Astrocyte of the cerebellum (primary cell): ENCODE measurements at regions not wholly inside any gene's neighbourhood (a gene's known extent, or its start where the extent isn't known, plus 50 kb on each side); places are given as distances from the start of the nearest gene placed in this dataset.

ENCODE experiments used
- DNase-seq: peaks from one replicate; pipeline ENCODE4 v3.0.0-alpha.2; 2011; ENCODE audit warnings: low read depth
- H3K4me3 ChIP-seq: 2 replicates; pipeline ENCODE4 v1.5.1; 2011; ENCODE audit warnings: mild to moderate bottlenecking, low read depth, low read length, moderate library complexity
- in situ Hi-C: cut with HindIII; loops from 2 replicates; pipeline ENCODE4 v1.10.0; 2017; ENCODE audit warnings: low sequenced_read_pairs
- TF ChIP-seq, protein P1 (sequence below): IDR thresholded peaks from 2 replicates; pipeline ENCODE4 v1.5.1; 2012; ENCODE audit warnings: low read length, low read depth, moderate library complexity, mild to moderate bottlenecking; ENCODE audit errors: missing control alignments

DNA sequence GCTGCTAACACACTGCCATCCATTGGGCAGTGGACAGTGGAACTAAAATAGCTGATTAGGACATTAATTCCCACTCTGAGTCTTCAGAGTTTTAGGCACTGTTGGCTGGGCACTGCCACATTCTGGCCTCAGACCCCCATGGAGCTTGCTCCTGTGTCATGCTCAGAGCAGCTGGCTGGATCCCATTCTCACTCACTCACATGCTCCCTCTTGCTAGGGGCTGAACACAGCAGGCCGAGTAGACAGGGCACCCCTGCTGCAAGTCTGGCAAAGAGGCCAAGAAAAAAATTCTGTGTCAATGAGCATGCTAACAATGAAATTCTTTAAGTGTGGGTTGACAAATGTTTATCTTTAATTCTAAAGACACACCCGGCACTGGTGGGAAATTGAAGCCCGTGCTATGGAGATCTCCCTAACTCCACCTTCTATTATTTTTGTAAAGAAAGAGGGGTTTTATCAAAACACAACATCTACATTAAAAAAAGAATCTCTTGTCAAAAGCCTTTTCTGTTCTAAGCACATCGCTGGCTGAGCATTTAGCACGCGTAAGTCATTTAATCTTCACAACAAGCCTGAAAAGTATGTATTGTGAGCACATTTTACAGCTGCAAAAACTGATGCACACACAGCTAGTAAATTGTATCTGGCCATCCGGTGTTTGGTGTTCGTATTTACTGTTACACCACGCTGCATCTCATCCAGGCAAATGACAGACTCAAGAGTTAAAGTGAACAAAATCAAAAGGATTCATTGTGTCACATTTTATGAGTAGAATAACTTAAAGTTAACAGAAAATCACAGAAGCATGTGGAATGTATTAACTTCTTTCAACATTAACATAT lies 362.1 kb downstream of the PLOD2 start:
- in situ Hi-C loops: no loop called here
- peak; percentile 24 for DNase-seq
- no peak overlapping the region for H3K4me3 ChIP-seq
- TF ChIP-seq, protein P1, sequence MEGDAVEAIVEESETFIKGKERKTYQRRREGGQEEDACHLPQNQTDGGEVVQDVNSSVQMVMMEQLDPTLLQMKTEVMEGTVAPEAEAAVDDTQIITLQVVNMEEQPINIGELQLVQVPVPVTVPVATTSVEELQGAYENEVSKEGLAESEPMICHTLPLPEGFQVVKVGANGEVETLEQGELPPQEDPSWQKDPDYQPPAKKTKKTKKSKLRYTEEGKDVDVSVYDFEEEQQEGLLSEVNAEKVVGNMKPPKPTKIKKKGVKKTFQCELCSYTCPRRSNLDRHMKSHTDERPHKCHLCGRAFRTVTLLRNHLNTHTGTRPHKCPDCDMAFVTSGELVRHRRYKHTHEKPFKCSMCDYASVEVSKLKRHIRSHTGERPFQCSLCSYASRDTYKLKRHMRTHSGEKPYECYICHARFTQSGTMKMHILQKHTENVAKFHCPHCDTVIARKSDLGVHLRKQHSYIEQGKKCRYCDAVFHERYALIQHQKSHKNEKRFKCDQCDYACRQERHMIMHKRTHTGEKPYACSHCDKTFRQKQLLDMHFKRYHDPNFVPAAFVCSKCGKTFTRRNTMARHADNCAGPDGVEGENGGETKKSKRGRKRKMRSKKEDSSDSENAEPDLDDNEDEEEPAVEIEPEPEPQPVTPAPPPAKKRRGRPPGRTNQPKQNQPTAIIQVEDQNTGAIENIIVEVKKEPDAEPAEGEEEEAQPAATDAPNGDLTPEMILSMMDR: no peak

GRCh38 chr3:145801696-145802095 lies 359.3 kb downstream of the PLOD2 start:
- no peak for DNase-seq
- in situ Hi-C loops: no loop called here
- TF ChIP-seq, protein P1: no peak
- no peak overlapping the region for H3K4me3 ChIP-seq

DNA sequence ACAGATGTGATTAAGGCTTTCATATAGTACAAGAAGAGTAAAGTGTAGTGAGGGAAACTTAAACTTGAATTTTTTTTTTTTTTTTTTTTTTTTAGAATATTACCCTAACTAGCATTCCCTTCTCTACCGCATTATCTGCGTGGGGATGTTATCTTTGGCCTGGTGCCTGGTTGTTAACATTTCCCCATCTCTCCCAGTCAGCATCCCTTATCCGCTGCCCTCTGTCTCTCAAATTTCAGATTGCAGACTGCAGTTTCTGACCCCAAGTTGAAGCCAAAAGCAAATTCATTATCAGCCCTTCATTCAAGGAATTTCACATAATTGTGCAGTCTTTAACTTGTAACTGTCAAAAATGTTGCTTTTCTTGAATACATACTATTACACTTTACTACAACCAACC lies 353.0 kb downstream of the PLOD2 start:
- no peak overlapping the region for H3K4me3 ChIP-seq
- in situ Hi-C loops: no loop called here
- TF ChIP-seq, protein P1: peak; percentile 58
- DNase-seq: peak; percentile 36

DNA sequence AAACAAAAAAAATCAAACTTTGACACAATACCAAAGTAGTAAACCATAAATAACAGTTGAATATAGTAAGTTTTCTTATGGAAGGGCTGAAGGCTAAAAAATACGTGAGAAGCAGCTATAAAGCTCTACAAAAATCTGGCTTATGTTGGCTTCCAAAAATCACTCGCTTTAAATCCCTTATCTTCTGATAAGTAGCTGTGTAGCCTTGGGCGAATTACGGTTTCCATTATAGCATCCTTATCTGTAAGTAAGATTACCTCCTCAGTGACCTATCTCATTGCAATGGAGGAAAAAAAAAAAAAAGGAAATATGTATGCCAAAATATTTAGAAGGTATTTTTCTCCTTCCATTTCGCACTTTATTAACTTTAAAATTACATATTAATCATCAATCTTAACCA lies 348.6 kb downstream of the PLOD2 start:
- H3K4me3 ChIP-seq: no peak overlapping the region
- no peak for DNase-seq
- in situ Hi-C loops: no loop called here
- TF ChIP-seq, protein P1: no peak

- TF ChIP-seq, protein P1: no peak
- no peak overlapping the region for H3K4me3 ChIP-seq
- DNase-seq: no peak
- in situ Hi-C loops: no loop called here
Measured at GRCh38 chr3:145815707-145816413, 345.1 kb downstream of the PLOD2 start.

DNA sequence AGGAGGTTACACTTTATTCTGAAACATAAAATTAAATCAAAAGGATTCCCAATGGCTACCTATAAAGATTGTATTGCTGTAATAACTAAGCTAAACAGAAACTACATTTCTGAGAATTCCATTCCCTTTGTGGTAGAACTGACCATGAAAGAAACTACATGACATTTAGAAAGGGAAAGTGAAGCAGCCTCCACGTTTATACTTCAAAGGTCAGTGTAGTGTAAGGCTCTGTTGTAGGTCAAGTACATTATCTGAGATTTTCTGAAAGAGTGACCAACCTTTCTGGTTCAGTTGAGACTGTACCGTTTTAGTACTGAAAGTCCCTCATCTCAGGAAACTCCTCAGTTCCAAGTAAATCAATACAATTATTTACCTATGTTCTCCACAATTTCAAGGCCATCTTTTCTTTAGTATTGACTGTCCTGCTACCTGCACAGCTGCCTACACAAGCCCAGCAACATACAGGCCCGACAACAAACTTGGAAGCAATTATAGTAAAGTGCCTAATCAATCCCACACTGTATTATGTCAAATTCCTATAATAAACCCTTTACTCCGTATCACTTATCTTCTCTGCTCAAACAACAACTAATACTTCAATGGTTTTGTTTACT lies 343.0 kb downstream of the PLOD2 start:
- TF ChIP-seq, protein P1: no peak
- no peak overlapping the region for H3K4me3 ChIP-seq
- no peak for DNase-seq
- in situ Hi-C loops: no loop called here
